Retinal pigment epithelial cell (primary cell): ENCODE measurements at regions not wholly inside any gene's neighbourhood (a gene's known extent, or its start where the extent isn't known, plus 50 kb on each side); places are given as distances from the start of the nearest gene placed in this dataset.

ENCODE experiments used
- DNase-seq: peaks from one replicate; pipeline ENCODE4 v3.0.0-alpha.2; 2010; ENCODE audit warnings: low read depth
- H3K4me3 ChIP-seq: 2 replicates; pipeline ENCODE4 v1.5.1; 2011; ENCODE audit warnings: mild to moderate bottlenecking, low read length, control low read depth, moderate library complexity
- CTCF ChIP-seq: conservative IDR thresholded peaks from 2 replicates; pipeline ENCODE4 v1.5.1; 2011; ENCODE audit warnings: low read depth, low read length, control low read depth, inconsistent platforms

- no peak for TF ChIP-seq CTCF
Observed at GRCh38 chr2:37507703-37508102, 163.3 kb downstream of the QPCT start.

GRCh38 chr2:37512971-37513370 is 158.5 kb downstream of the CDC42EP3 start:
- no peak for DNase-seq

More at GRCh38 chr2:37507703-37508102, 163.3 kb downstream of the QPCT start:
- H3K4me3 ChIP-seq, result no peak overlapping the region
- no peak for DNase-seq

GRCh38 chr2:37523814-37524362 is 147.6 kb downstream of the CDC42EP3 start:
- TF ChIP-seq CTCF, result no peak
- peak; percentile 77 for DNase-seq
- no peak overlapping the region for H3K4me3 ChIP-seq

More at GRCh38 chr2:37512971-37513370, 158.5 kb downstream of the CDC42EP3 start:
- H3K4me3 ChIP-seq, result no peak overlapping the region
- no peak for TF ChIP-seq CTCF

- DNase-seq, result no peak
- no peak overlapping the region for H3K4me3 ChIP-seq
- no peak for TF ChIP-seq CTCF
Observed at GRCh38 chr2:37526323-37526722, 145.1 kb downstream of the CDC42EP3 start.

GRCh38 chr2:37526856-37527255 is 144.6 kb downstream of the CDC42EP3 start:
- DNase-seq, result no peak
- no peak for TF ChIP-seq CTCF
- no peak overlapping the region for H3K4me3 ChIP-seq

- TF ChIP-seq CTCF, result no peak
- DNase-seq, result no peak
- H3K4me3 ChIP-seq, result no peak overlapping the region
Observed at GRCh38 chr2:37527361-37527760, 144.1 kb downstream of the CDC42EP3 start.

GRCh38 chr2:37529830-37530415 is 141.5 kb downstream of the CDC42EP3 start:
- no peak for DNase-seq
- no peak overlapping the region for H3K4me3 ChIP-seq
- no peak for TF ChIP-seq CTCF
